Activated CD4-positive, alpha-beta memory T cell treated with anti-CD3 and anti-CD28 coated beads for 36 hours (primary cell): ENCODE measurements at regions not wholly inside any gene's neighbourhood (a gene's known extent, or its start where the extent isn't known, plus 50 kb on each side); places are given as distances from the start of the nearest gene placed in this dataset.

ENCODE experiments used
- CTCF ChIA-PET: fragments of 350-600 bp; sonication (Branson Sonifier 250); formaldehyde crosslinking; loops from one replicate; lab custom pipeline; 2021; ENCODE audit warnings: antibody characterized with exemption, inconsistent platforms; lab: Charles Lee
- POLR2A ChIA-PET: fragments of 350-600 bp; sonication (Branson Sonifier 250); formaldehyde crosslinking; loops from one replicate; lab custom pipeline; 2021; ENCODE audit warnings: antibody characterized with exemption; lab: Charles Lee
- DNase-seq: peaks from one replicate; pipeline ENCODE4 v3.0.0-alpha.2; 2020
- H3K27ac Mint-ChIP-seq: one replicate; pipeline ENCODE4 v1.8.0; 2021; ENCODE audit warnings: mixed read lengths
- H3K27me3 Mint-ChIP-seq: one replicate; pipeline ENCODE4 v1.8.0; 2021; ENCODE audit warnings: mixed read lengths
- H3K36me3 Mint-ChIP-seq: one replicate; pipeline ENCODE4 v1.8.0; 2021; ENCODE audit warnings: mixed read lengths
- H3K4me1 Mint-ChIP-seq: one replicate; pipeline ENCODE4 v1.8.0; 2021; ENCODE audit warnings: low read depth, mixed read lengths
- H3K4me3 Mint-ChIP-seq: one replicate; pipeline ENCODE4 v1.8.0; 2021; ENCODE audit warnings: mild to moderate bottlenecking, mixed read lengths
- H3K9me3 Mint-ChIP-seq: one replicate; pipeline ENCODE4 v1.8.0; 2021; ENCODE audit warnings: mixed read lengths
- intact Hi-C: fragments of 100-400 bp; cut with micrococcal nuclease; formaldehyde crosslinking; loops from one replicate; pipeline ENCODE4 v1.15.1; 2023

- no peak overlapping the region for H3K4me3 Mint-ChIP-seq
- intact Hi-C loops = no loop called here
- H3K27ac Mint-ChIP-seq = no peak overlapping the region
- no peaks in the 10 kb centered on the region for H3K27me3 Mint-ChIP-seq
- POLR2A ChIA-PET = no interaction called here
- CTCF ChIA-PET = no interaction called here
- peaks cover 2% of the 10 kb centered on the region for H3K36me3 Mint-ChIP-seq
- peaks cover 2% of the 10 kb centered on the region for H3K4me1 Mint-ChIP-seq
- no peak for DNase-seq
- H3K9me3 Mint-ChIP-seq = no peaks in the 10 kb centered on the region
These were observed 100.5 kb downstream of the CYB561 start for GRCh38 chr17:63345611-63346010.

- intact Hi-C loops = no loop called here
- H3K4me1 Mint-ChIP-seq = peaks cover 2% of the 10 kb centered on the region
- ChIA-PET CTCF (interaction anchor here (1.2 kb wide), 1 partner anchor 9 kb away, joined by 3 read pairs; no protein-coding TSS in a partner anchor), POLR2A (no interaction called here)
- H3K4me3 Mint-ChIP-seq = no peak overlapping the region
- no peaks in the 10 kb centered on the region for H3K27me3 Mint-ChIP-seq
- H3K27ac Mint-ChIP-seq = no peak overlapping the region
- DNase-seq = no peak
- H3K9me3 Mint-ChIP-seq = no peaks in the 10 kb centered on the region
- H3K36me3 Mint-ChIP-seq = no peaks in the 10 kb centered on the region
These were observed 98.6 kb downstream of the CYB561 start for GRCh38 chr17:63347475-63347874.

- H3K4me3 Mint-ChIP-seq = no peak overlapping the region
- no peak for DNase-seq
- no peaks in the 10 kb centered on the region for H3K27me3 Mint-ChIP-seq
- ChIA-PET CTCF (no interaction called here), POLR2A (no interaction called here)
- no peaks in the 10 kb centered on the region for H3K9me3 Mint-ChIP-seq
- intact Hi-C loops = no loop called here
- no peak overlapping the region for H3K27ac Mint-ChIP-seq
- no peaks in the 10 kb centered on the region for H3K36me3 Mint-ChIP-seq
- peaks cover 2% of the 10 kb centered on the region for H3K4me1 Mint-ChIP-seq
These were observed 96.6 kb downstream of the CYB561 start for GRCh38 chr17:63349478-63350000.

- intact Hi-C loops = no loop called here
- H3K27me3 Mint-ChIP-seq = no peaks in the 10 kb centered on the region
- H3K27ac Mint-ChIP-seq = no peak overlapping the region
- H3K36me3 Mint-ChIP-seq = no peaks in the 10 kb centered on the region
- CTCF ChIA-PET = no interaction called here
- no peaks in the 10 kb centered on the region for H3K9me3 Mint-ChIP-seq
- H3K4me3 Mint-ChIP-seq = no peak overlapping the region
- peaks cover 2% of the 10 kb centered on the region for H3K4me1 Mint-ChIP-seq
- POLR2A ChIA-PET = no interaction called here
- DNase-seq = no peak
These were observed 95.7 kb downstream of the CYB561 start for GRCh38 chr17:63350364-63350763.

- H3K9me3 Mint-ChIP-seq = no peaks in the 10 kb centered on the region
- CTCF ChIA-PET = no interaction called here
- H3K36me3 Mint-ChIP-seq = no peaks in the 10 kb centered on the region
- no peaks in the 10 kb centered on the region for H3K4me1 Mint-ChIP-seq
- POLR2A ChIA-PET = no interaction called here
- no peak overlapping the region for H3K4me3 Mint-ChIP-seq
- H3K27ac Mint-ChIP-seq = no peak overlapping the region
- no peaks in the 10 kb centered on the region for H3K27me3 Mint-ChIP-seq
- no peak for DNase-seq
- intact Hi-C loops = no loop called here
These were observed 91.8 kb downstream of the CYB561 start for GRCh38 chr17:63354256-63354655.

- ChIA-PET POLR2A (no interaction called here), CTCF (interaction anchor here (0.6 to 1.0 kb wide), 3 partner anchors 9 to 683 kb away, joined by 3 to 4 read pairs (median 3); no protein-coding TSS in a partner anchor)
- Mint-ChIP-seq H3K27ac (no peak overlapping the region), H3K4me1 (no peaks in the 10 kb centered on the region), H3K4me3 (no peak overlapping the region), H3K9me3 (no peaks in the 10 kb centered on the region), H3K36me3 (peaks cover 5% of the 10 kb centered on the region), H3K27me3 (no peaks in the 10 kb centered on the region)
- DNase-seq = no peak
- intact Hi-C loops = no loop called here
These were observed 89.8 kb downstream of the CYB561 start for GRCh38 chr17:63356337-63356757.

- CTCF ChIA-PET = interaction anchor here (0.5 kb wide), 1 partner anchor 628 kb away, joined by 4 read pairs; no protein-coding TSS in a partner anchor
- intact Hi-C loops = no loop called here
These were observed 87.8 kb downstream of the CYB561 start for GRCh38 chr17:63358111-63358839.

GRCh38 chr17:63358956-63359355 is 87.2 kb downstream of the CYB561 start:
- DNase-seq = no peak
- Mint-ChIP-seq H3K27ac (no peak overlapping the region), H3K4me1 (no peaks in the 10 kb centered on the region), H3K4me3 (no peak overlapping the region), H3K36me3 (peaks cover 8% of the 10 kb centered on the region), H3K9me3 (no peaks in the 10 kb centered on the region), H3K27me3 (no peaks in the 10 kb centered on the region)
- POLR2A ChIA-PET = no interaction called here
- intact Hi-C loops = no loop called here
- CTCF ChIA-PET = no interaction called here

More at GRCh38 chr17:63358111-63358839, 87.8 kb downstream of the CYB561 start:
- no peaks in the 10 kb centered on the region for H3K9me3 Mint-ChIP-seq
- no peak for DNase-seq
- H3K4me1 Mint-ChIP-seq = no peaks in the 10 kb centered on the region
- POLR2A ChIA-PET = no interaction called here
- H3K4me3 Mint-ChIP-seq = no peak overlapping the region
- no peaks in the 10 kb centered on the region for H3K27me3 Mint-ChIP-seq
- no peak overlapping the region for H3K27ac Mint-ChIP-seq
- peaks cover 8% of the 10 kb centered on the region for H3K36me3 Mint-ChIP-seq

GRCh38 chr17:63361182-63361581 is 84.9 kb downstream of the CYB561 start:
- Mint-ChIP-seq H3K4me1 (no peaks in the 10 kb centered on the region), H3K27ac (no peak overlapping the region), H3K4me3 (no peak overlapping the region), H3K36me3 (peaks cover 8% of the 10 kb centered on the region), H3K27me3 (no peaks in the 10 kb centered on the region), H3K9me3 (no peaks in the 10 kb centered on the region)
- DNase-seq = no peak
- ChIA-PET CTCF (interaction anchor here (0.9 kb wide), 1 partner anchor 20 kb away, joined by 3 read pairs; no protein-coding TSS in a partner anchor), POLR2A (no interaction called here)
- intact Hi-C loops = no loop called here

GRCh38 chr17:63362115-63362514 is 84.0 kb downstream of the CYB561 start:
- Mint-ChIP-seq H3K9me3 (no peaks in the 10 kb centered on the region), H3K27ac (no peak overlapping the region), H3K27me3 (no peaks in the 10 kb centered on the region), H3K4me1 (no peaks in the 10 kb centered on the region), H3K4me3 (no peak overlapping the region), H3K36me3 (peaks cover 8% of the 10 kb centered on the region)
- intact Hi-C loops = no loop called here
- CTCF ChIA-PET = interaction anchor here (0.9 kb wide), 1 partner anchor 19 kb away, joined by 3 read pairs; no protein-coding TSS in a partner anchor
- POLR2A ChIA-PET = interaction anchor here (0.6 kb wide), 1 partner anchor 41 kb away, joined by 3 read pairs; no protein-coding TSS in a partner anchor
- no peak for DNase-seq

GRCh38 chr17:63364387-63364786 is 81.7 kb downstream of the CYB561 start:
- POLR2A ChIA-PET = interaction anchor here (1.0 kb wide), 1 partner anchor 9 kb away, joined by 6 read pairs; no protein-coding TSS in a partner anchor
- H3K27me3 Mint-ChIP-seq = no peaks in the 10 kb centered on the region
- no peak overlapping the region for H3K4me3 Mint-ChIP-seq
- H3K36me3 Mint-ChIP-seq = peaks cover 8% of the 10 kb centered on the region
- intact Hi-C loops = no loop called here
- H3K9me3 Mint-ChIP-seq = no peaks in the 10 kb centered on the region
- no peak overlapping the region for H3K27ac Mint-ChIP-seq
- no peaks in the 10 kb centered on the region for H3K4me1 Mint-ChIP-seq
- CTCF ChIA-PET = no interaction called here
- no peak for DNase-seq

- no peak for DNase-seq
- Mint-ChIP-seq H3K36me3 (peaks cover 8% of the 10 kb centered on the region), H3K27me3 (no peaks in the 10 kb centered on the region), H3K27ac (no peak overlapping the region), H3K4me1 (no peaks in the 10 kb centered on the region), H3K4me3 (no peak overlapping the region), H3K9me3 (no peaks in the 10 kb centered on the region)
- ChIA-PET CTCF (no interaction called here), POLR2A (interaction anchor here (1.0 kb wide), 1 partner anchor 10 kb away, joined by 6 read pairs; no protein-coding TSS in a partner anchor)
- intact Hi-C loops = no loop called here
These were observed 81.2 kb downstream of the CYB561 start for GRCh38 chr17:63364944-63365343.
